Ovary (tissue), 7 donors: ENCODE measurements at regions not wholly inside any gene's neighbourhood (a gene's known extent, or its start where the extent isn't known, plus 50 kb on each side); places are given as distances from the start of the nearest gene placed in this dataset.

Source experiments
- DNase-seq, 5 donors: peaks; one replicate each; pipeline ENCODE4 v3.0.0-alpha.2; 2019 to 2020
- H3K27ac ChIP-seq, 2 donors: fragments of 200-600 bp; one replicate each; pipeline versions ENCODE4 v1.5.1 to v1.8.0; 2019 to 2022
- H3K27me3 ChIP-seq: fragments of 200-600 bp; one replicate; pipeline ENCODE4 v1.8.0; 2022
- H3K36me3 ChIP-seq: fragments of 200-600 bp; sonication (generic); one replicate; pipeline ENCODE4 v1.5.1; 2019
- H3K4me1 ChIP-seq: one replicate; pipeline ENCODE4 v1.8.1; 2013; ENCODE audit warnings: mild to moderate bottlenecking, moderate library complexity; ENCODE audit not compliant: insufficient read depth
- H3K4me3 ChIP-seq: fragments of 200-600 bp; sonication (generic); one replicate; pipeline ENCODE4 v1.5.1; 2017
- H3K9me3 ChIP-seq, 2 donors: fragments of 200-600 bp in 1 of 2; sonication (generic) in 1 of 2; one replicate each; pipeline versions ENCODE4 v1.5.1 to v1.8.1; 2013 to 2019; ENCODE audit warnings: mild to moderate bottlenecking in 1 of 2, moderate library complexity in 1 of 2
- EP300 ChIP-seq: sonication (generic); formaldehyde crosslinking; IDR thresholded peaks from one replicate; pipeline ENCODE4 v1.6.1; 2017; ENCODE audit warnings: antibody characterized with exemption
- POLR2A ChIP-seq: fragments of 450-650 bp; IDR thresholded peaks from one replicate; pipeline ENCODE4 v1.6.1; 2017; ENCODE audit warnings: antibody characterized with exemption, mild to moderate bottlenecking, moderate library complexity
- WGBS, 3 donors: extraction: QIAGEN DNeasy Blood & Tissue Kit in 1 of 3; methylation state at CpG; one replicate each; pipeline versions ENCODE4 v1.1.5 to v1.1.7; 2013 to 2017; 5-methylcytosine and 5-hydroxymethylcytosine counted together
- intact Hi-C, 4 donors: fragments of 100-400 bp; cut with DNase I; formaldehyde crosslinking; loops; one replicate each; pipeline versions ENCODE4 v1.11.0 to v1.15.1; 2022 to 2023
- TF ChIP-seq, protein P1 (sequence below), 3 donors: fragments of 450-650 bp in 2 of 3; fragments of 200-600 bp in 1 of 3; IDR thresholded peaks; one replicate each; pipeline versions ENCODE4 v1.5.1 to v1.8.0; 2016 to 2022; ENCODE audit warnings: antibody characterized with exemption in 3 of 3, mild to moderate bottlenecking in 1 of 3
- donor health status: DM: no; HTN: no; CAD: no; lungs with moderate emphysema.
- donor health status: DM: no; HTN: no; CAD: no.
- donor health status: Bipolar disorder and iron deficiency.
- donor health status: DM: no; HTN: no; CAD: no.
- donor health status: DM: yes; HTN: yes; CAD: no.

DNA sequence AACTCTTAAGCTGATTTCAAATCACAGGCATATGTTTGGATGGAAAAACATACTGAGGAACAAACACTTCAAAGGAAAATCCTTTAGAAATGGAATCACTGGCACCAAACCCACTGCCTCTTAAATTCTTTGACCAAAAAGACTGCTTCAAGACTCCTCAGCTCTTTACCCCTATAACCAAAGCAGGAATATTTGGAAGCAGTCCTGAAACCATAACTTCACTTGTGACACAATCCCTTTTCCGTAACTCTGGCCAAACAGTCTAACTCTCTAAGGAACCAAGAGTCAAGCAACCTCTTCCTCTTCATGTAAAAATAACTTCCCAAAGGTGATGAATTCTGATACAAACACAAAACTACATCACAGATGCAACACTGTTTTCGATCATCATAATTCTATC, 104.3 kb downstream of the MTERF1 start:
- Histone ChIP-seq H3K4me1 (no peaks in the 10 kb centered on the region), H3K36me3 (no peaks in the 10 kb centered on the region), H3K27me3 (no peaks in the 10 kb centered on the region), H3K27ac (no peak overlapping the region), H3K9me3 (no peaks in the 10 kb centered on the region), H3K4me3 (no peak overlapping the region)
- intact Hi-C loops, result no loop called here
- TF ChIP-seq EP300 (no peak), POLR2A (no peak)
- WGBS, 3 donors, result 82 to 89% (median 89%) methylated on average over 2 of the region's 2 CpGs
- no peak for DNase-seq

GRCh38 chr7:91777522-91777921, 103.0 kb downstream of the MTERF1 start:
- WGBS, 3 donors, result 93 to 97% (median 94%) methylated on average over 3 of the region's 3 CpGs
- intact Hi-C loops, result no loop called here
- DNase-seq, result no peak
- Histone ChIP-seq H3K27me3 (no peaks in the 10 kb centered on the region), H3K36me3 (no peaks in the 10 kb centered on the region), H3K4me3 (no peak overlapping the region), H3K4me1 (no peaks in the 10 kb centered on the region), H3K27ac (no peak overlapping the region), H3K9me3 (no peaks in the 10 kb centered on the region)
- TF ChIP-seq POLR2A, result no peak
- TF ChIP-seq, protein P1, sequence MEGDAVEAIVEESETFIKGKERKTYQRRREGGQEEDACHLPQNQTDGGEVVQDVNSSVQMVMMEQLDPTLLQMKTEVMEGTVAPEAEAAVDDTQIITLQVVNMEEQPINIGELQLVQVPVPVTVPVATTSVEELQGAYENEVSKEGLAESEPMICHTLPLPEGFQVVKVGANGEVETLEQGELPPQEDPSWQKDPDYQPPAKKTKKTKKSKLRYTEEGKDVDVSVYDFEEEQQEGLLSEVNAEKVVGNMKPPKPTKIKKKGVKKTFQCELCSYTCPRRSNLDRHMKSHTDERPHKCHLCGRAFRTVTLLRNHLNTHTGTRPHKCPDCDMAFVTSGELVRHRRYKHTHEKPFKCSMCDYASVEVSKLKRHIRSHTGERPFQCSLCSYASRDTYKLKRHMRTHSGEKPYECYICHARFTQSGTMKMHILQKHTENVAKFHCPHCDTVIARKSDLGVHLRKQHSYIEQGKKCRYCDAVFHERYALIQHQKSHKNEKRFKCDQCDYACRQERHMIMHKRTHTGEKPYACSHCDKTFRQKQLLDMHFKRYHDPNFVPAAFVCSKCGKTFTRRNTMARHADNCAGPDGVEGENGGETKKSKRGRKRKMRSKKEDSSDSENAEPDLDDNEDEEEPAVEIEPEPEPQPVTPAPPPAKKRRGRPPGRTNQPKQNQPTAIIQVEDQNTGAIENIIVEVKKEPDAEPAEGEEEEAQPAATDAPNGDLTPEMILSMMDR (IDR thresholded peaks at IDR 0.05), result no peak
- TF ChIP-seq EP300, result no peak

GRCh38 chr7:91778416-91778815, 102.1 kb downstream of the MTERF1 start:
- no peak overlapping the region for H3K27ac ChIP-seq
- WGBS, 3 donors, result 83 to 95% (median 85%) methylated on average over 1 of the region's 1 CpG
- DNase-seq, result no peak
- no peaks in the 10 kb centered on the region for H3K36me3 ChIP-seq
- H3K4me1 ChIP-seq, result no peaks in the 10 kb centered on the region
- no peaks in the 10 kb centered on the region for H3K9me3 ChIP-seq
- intact Hi-C loops, result no loop called here
- H3K4me3 ChIP-seq, result no peak overlapping the region
- no peaks in the 10 kb centered on the region for H3K27me3 ChIP-seq
- TF ChIP-seq, protein P1 (IDR thresholded peaks at IDR 0.05), result no peak
- TF ChIP-seq POLR2A (no peak), EP300 (no peak)

DNA sequence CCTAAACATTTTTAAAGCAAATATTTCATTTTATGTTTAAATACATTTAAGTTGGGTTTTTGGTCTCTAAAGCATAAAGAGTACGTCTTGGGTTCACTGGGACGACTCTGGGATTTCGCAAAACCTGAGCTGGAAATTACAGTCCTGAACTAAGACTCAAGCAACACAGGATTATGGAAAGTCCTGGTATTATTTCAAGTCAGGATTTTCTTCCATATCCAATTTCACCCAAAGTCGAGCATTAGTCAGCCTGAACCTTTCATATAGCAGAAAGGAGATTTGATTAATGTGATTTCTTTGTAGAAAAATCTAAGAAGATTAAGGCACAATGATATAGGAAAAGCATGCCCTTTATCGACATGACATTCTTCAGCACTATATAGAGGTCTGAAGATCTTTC, 100.0 kb downstream of the MTERF1 start:
- Histone ChIP-seq H3K4me3 (no peak overlapping the region), H3K4me1 (no peaks in the 10 kb centered on the region), H3K36me3 (no peaks in the 10 kb centered on the region), H3K9me3 (no peaks in the 10 kb centered on the region), H3K27me3 (no peaks in the 10 kb centered on the region), H3K27ac (no peak overlapping the region)
- 89 to 92% (median 90%) methylated on average over 5 of the region's 5 CpGs for WGBS, 3 donors
- DNase-seq, result no peak
- TF ChIP-seq, protein P1 (IDR thresholded peaks at IDR 0.05), result no peak
- no peak for TF ChIP-seq POLR2A
- intact Hi-C loops, result loop anchor here in 2 of 4 donors (10.0 kb wide), 1 partner anchor 696 kb away; no protein-coding TSS in a partner anchor

DNA sequence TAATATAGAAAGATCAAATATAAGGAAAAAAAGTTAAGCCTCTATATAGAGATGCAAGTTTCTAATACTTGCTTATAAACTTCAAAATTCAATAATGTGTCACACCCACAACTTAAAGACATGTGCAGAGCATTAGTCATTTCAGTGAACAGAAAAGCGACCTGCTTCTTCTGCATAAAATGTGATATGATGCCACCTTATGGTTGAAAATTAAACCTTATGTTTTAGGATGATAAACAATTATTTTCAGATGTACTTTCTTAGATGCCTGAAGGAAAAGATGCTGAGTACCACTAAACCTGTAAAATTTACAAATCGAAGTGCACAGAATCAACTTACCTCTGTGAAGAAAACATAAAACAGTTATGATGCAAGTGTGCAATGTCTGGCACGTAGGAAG, 96.0 kb downstream of the MTERF1 start:
- no peak overlapping the region for H3K4me3 ChIP-seq
- TF ChIP-seq EP300, result no peak
- TF ChIP-seq, protein P1 (IDR thresholded peaks at IDR 0.05), result peak in 1 of 3 donors; percentile 24
- no peaks in the 10 kb centered on the region for H3K27me3 ChIP-seq
- no peaks in the 10 kb centered on the region for H3K36me3 ChIP-seq
- H3K9me3 ChIP-seq, result no peaks in the 10 kb centered on the region
- intact Hi-C loops, result loop anchor here in 2 of 4 donors (10.0 kb wide), 1 partner anchor 700 kb away; no protein-coding TSS in a partner anchor
- DNase-seq, result no peak
- H3K27ac ChIP-seq, result no peak overlapping the region
- peaks cover 2% of the 10 kb centered on the region for H3K4me1 ChIP-seq
- WGBS, 3 donors, result 21 to 37% (median 27%) methylated on average over 3 of the region's 3 CpGs
